HL-60/S4 treated with retinoic acid at 250 ng/mL for 4 days and 3 days (cell line): ENCODE measurements at regions not wholly inside any gene's neighbourhood (a gene's known extent, or its start where the extent isn't known, plus 50 kb on each side); places are given as distances from the start of the nearest gene placed in this dataset.

Experiments
- in situ Hi-C: fragments of 300-500 bp; cut with MboI; formaldehyde crosslinking; loops from 2 replicates; pipeline ENCODE4 v1.7.0; 2022; ENCODE audit warnings: low sequenced_read_pairs

GRCh38 chr5:148941810-148942209 is 115.4 kb downstream of the ADRB2 start:
- in situ Hi-C loops = no loop called here

DNA sequence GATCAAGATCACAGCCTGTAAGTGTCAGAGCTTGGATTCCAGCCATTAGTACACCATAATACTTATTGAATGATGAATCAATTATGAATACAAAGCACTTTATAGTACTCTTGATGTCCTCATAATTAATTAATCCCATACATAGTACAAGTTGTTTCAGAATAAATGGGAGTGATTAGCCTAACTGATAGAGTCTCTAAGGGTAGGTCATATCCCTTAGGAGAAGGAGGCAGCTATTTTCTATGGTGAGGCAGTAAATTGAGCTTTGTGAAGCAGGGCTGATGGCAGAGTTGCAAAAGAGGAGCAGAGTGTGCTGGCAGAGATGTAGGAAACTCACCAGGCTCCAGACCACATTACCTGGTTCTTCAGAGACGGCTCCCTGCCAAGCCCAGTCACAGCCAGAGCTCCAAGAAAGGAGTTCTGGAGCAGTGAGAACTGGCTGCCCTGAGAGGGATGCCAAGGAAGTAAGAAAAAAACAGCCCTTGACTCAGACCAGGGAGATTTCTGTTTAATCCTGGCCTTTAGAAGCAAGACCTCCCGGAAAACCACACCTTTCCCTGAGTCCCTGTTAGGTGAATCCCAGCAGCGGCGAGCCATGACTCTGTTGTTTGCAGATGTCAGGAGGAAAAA is 112.9 kb downstream of the SH3TC2 start:
- in situ Hi-C loops = loop anchor here (10.0 kb wide), 1 partner anchor 215 kb away; no protein-coding TSS in a partner anchor

DNA sequence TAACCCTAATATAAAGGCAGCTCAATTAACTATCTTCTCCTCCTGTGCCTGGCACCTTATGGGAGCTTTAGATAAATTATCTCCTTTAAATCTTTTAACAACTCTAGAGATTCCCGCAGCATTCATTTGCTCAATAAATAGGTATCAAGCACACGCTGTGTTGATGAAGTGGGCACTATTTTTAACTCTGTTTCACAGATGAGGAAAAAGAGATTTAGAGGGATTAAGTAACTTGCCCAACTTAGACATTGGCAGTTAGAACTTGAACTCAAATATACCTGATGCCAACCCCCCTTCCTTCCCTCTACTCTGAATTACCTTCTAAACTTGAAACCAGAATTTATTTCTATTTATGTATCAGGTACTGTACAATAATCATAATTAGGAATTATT is 112.4 kb downstream of the SH3TC2 start:
- in situ Hi-C loops = loop anchor here (10.0 kb wide), 1 partner anchor 216 kb away; no protein-coding TSS in a partner anchor

GRCh38 chr5:148950892-148951291 is 112.0 kb downstream of the SH3TC2 start:
- in situ Hi-C loops = loop anchor here (10.0 kb wide), 1 partner anchor 216 kb away; no protein-coding TSS in a partner anchor

- in situ Hi-C loops = loop anchor here (10.0 kb wide), 1 partner anchor 217 kb away; no protein-coding TSS in a partner anchor
These were observed 111.2 kb downstream of the SH3TC2 start for GRCh38 chr5:148951612-148952011.

DNA sequence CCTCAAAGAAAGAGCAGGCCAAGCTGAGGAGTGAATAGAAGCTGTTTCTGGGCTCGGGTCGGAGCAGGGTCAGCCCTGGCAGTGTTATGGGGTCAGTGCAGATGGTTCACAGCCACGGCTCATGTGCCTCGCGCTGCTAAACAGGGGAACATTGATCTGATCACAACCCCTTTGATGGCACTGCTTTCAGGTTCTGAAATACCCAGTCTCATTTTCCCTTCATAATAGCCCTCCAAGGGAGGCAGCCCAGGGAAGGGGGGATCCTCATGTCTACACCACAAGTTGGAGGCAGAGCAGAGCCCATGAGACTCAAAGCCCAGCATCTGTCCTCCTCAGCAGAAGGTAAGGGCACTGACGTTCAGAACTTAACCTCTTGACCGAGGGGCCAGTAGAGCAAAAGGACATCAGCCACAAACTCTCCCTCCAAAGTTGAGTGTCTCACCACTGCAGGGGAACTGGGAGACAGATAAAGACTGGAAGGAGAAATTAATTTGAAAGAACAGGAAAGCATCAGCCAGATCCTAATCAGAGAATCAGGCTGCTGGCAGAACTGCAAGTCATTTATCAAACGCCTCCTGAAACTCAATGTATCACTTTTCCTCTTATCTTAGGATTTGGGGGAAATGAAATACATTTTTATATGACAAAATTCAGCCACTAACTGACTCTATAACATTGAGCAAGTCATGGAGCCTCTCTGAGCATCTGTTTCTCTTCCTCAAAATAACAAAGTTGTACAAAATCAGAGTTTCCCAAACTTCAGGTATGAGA is 110.6 kb downstream of the SH3TC2 start:
- in situ Hi-C loops = loop anchor here (10.0 kb wide), 1 partner anchor 217 kb away; no protein-coding TSS in a partner anchor

DNA sequence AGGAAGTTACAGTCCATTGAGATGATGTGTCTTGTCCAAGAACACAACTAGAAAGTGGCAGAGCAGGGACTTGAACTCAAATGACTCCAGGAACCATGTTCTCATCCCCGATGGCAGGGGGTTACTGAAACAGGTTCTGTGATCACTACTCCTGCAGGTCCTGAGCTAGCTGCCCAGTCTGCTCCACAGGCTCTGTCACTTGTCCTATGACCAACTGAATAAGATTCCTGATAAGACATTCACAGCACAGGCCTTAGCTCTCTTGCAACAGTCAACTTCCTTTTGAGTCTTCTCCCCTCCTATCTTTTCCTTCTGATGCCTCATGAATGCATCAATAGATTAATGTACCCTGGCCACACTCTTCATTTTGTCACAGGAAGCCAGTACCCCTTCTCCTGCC is 109.2 kb downstream of the SH3TC2 start:
- in situ Hi-C loops = loop anchor here (10.0 kb wide), 1 partner anchor 219 kb away; no protein-coding TSS in a partner anchor
